ENCODE measurements at regions not wholly inside any gene's neighbourhood (a gene's known extent, or its start where the extent isn't known, plus 50 kb on each side); places are given as distances from the start of the nearest gene placed in this dataset.

DNA sequence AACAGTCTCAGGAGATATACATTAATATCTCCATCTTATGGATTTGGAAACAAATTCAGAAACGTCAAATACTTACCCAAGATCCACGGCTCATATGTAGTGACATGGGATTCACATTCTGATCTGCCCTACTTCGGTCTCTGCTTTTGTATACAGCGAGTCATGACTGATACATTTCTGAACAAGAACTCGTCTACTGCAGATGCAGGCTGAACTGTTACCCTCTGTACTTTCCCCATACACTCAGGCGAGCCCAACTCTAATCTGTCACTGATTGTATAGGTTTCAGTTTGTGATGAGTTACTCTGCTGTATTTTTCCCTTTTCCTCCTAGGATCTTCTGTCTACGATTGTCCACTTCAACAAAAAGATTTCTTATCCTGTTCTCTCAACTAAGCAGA is 441.6 kb downstream of the CCDC91 start:
- H3K9me3 Mint-ChIP-seq (ENCODE audit: unreplicated experiment), result no peaks in the 10 kb centered on the region
- no peak overlapping the region for H3K4me3 Mint-ChIP-seq (ENCODE audit: unreplicated experiment)
- no peaks in the 10 kb centered on the region for H3K36me3 Mint-ChIP-seq (ENCODE audit: low read depth, unreplicated experiment)
- no peak for DNase-seq (ENCODE audit: low spot score)
- no peaks in the 10 kb centered on the region for H3K27me3 Mint-ChIP-seq (ENCODE audit: unreplicated experiment)
- H3K27ac Mint-ChIP-seq (ENCODE audit: unreplicated experiment), result no peak overlapping the region
- TF ChIP-seq, protein P1, sequence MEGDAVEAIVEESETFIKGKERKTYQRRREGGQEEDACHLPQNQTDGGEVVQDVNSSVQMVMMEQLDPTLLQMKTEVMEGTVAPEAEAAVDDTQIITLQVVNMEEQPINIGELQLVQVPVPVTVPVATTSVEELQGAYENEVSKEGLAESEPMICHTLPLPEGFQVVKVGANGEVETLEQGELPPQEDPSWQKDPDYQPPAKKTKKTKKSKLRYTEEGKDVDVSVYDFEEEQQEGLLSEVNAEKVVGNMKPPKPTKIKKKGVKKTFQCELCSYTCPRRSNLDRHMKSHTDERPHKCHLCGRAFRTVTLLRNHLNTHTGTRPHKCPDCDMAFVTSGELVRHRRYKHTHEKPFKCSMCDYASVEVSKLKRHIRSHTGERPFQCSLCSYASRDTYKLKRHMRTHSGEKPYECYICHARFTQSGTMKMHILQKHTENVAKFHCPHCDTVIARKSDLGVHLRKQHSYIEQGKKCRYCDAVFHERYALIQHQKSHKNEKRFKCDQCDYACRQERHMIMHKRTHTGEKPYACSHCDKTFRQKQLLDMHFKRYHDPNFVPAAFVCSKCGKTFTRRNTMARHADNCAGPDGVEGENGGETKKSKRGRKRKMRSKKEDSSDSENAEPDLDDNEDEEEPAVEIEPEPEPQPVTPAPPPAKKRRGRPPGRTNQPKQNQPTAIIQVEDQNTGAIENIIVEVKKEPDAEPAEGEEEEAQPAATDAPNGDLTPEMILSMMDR (IDR thresholded peaks at IDR 0.05; ENCODE audit: unreplicated experiment), result no peak
- H3K4me1 Mint-ChIP-seq (ENCODE audit: unreplicated experiment), result no peaks in the 10 kb centered on the region

DNA sequence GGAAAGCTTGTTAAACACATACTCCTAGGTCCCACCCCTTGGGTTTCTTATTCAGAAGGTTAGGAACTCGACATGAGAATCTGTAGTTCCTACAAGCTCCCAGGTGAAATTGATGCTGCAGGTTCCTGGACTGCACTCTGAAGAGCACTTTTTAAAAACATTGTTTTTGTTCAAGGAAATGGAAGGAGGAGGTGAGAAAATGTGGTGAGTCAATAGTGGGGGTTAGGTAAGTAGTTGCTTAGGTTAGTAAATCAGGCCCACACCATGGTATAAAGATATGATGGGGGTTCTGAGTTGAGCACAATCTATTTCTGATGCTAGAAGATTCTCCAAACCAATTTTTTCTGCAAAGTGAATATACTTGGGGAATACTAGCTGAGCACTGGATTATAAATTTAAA is 450.3 kb downstream of the CCDC91 start:
- peaks cover 2% of the 10 kb centered on the region for H3K27me3 Mint-ChIP-seq (ENCODE audit: unreplicated experiment)
- no peaks in the 10 kb centered on the region for H3K4me1 Mint-ChIP-seq (ENCODE audit: unreplicated experiment)
- H3K9me3 Mint-ChIP-seq (ENCODE audit: unreplicated experiment), result no peaks in the 10 kb centered on the region
- TF ChIP-seq, protein P1 (IDR thresholded peaks at IDR 0.05; ENCODE audit: unreplicated experiment), result no peak
- H3K4me3 Mint-ChIP-seq (ENCODE audit: unreplicated experiment), result no peak overlapping the region
- H3K27ac Mint-ChIP-seq (ENCODE audit: unreplicated experiment), result no peak overlapping the region
- DNase-seq (ENCODE audit: low spot score), result no peak
- no peaks in the 10 kb centered on the region for H3K36me3 Mint-ChIP-seq (ENCODE audit: low read depth, unreplicated experiment)

DNA sequence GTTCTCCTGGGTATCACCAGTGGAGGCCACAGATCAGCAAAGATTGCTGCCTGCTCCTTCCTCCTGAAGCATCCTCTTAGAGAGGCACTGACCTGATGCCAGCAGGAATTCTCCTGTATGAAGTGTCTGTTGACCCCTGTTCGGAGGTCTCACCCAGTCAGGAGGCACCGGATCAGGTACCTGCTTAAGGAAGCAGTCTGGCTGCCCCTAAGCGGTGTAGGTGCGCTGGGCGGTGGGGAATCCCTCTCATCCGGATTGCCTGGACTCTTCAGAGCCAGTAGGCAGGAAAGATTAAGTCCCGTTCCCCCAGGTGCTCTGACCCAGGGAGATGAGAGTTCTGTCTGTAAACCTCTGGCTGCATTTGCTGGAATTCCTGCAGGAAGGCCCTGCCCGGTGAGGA is 455.2 kb downstream of the CCDC91 start:
- no peaks in the 10 kb centered on the region for H3K4me1 Mint-ChIP-seq (ENCODE audit: unreplicated experiment)
- TF ChIP-seq, protein P1 (IDR thresholded peaks at IDR 0.05; ENCODE audit: unreplicated experiment), result no peak
- H3K27me3 Mint-ChIP-seq (ENCODE audit: unreplicated experiment), result peaks cover 2% of the 10 kb centered on the region
- no peak overlapping the region for H3K4me3 Mint-ChIP-seq (ENCODE audit: unreplicated experiment)
- no peak for DNase-seq (ENCODE audit: low spot score)
- no peaks in the 10 kb centered on the region for H3K9me3 Mint-ChIP-seq (ENCODE audit: unreplicated experiment)
- H3K27ac Mint-ChIP-seq (ENCODE audit: unreplicated experiment), result no peak overlapping the region
- no peaks in the 10 kb centered on the region for H3K36me3 Mint-ChIP-seq (ENCODE audit: low read depth, unreplicated experiment)

DNA sequence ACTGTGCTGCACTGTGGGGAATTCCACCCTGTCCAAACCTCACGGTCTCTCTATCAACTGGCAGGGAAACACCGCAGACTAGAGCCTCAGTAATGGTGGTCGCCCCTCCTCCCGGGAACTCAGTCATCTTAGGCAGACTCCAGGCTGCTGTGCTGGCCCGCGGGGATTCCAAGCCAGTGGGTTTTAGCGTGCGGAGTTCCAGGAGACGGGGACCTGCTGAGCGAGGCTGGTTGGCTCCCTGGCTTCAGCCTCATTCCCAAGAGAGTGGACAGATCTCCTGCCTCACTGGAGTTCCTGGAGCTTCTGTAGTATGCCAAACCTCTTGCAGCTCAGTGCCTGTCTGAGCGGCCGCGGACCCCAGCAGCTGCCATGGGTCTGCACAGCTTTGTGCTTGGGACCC is 455.6 kb downstream of the CCDC91 start:
- DNase-seq (ENCODE audit: low spot score), result no peak
- TF ChIP-seq, protein P1 (IDR thresholded peaks at IDR 0.05; ENCODE audit: unreplicated experiment), result no peak
- H3K27me3 Mint-ChIP-seq (ENCODE audit: unreplicated experiment), result peaks cover 2% of the 10 kb centered on the region
- no peaks in the 10 kb centered on the region for H3K36me3 Mint-ChIP-seq (ENCODE audit: low read depth, unreplicated experiment)
- no peaks in the 10 kb centered on the region for H3K9me3 Mint-ChIP-seq (ENCODE audit: unreplicated experiment)
- no peak overlapping the region for H3K4me3 Mint-ChIP-seq (ENCODE audit: unreplicated experiment)
- no peaks in the 10 kb centered on the region for H3K4me1 Mint-ChIP-seq (ENCODE audit: unreplicated experiment)
- no peak overlapping the region for H3K27ac Mint-ChIP-seq (ENCODE audit: unreplicated experiment)

DNA sequence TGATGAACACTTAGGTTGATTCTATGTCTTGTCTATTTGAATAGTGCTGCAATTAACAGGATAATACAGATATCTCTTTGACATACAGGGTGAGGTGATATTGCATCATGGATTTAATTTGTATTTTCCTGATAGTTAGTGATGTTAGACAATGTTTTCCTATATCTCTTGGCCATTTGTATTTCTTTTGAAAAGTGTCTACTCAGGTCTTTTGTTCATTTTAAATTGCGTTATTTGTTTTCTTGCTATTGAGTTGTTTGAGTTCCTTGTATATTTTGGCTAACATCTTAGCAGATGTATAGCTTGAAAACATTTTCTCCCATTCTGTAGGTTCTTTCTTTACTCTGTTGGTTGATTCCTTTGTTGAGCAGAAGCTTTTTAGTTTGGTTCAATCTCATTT is 460.6 kb downstream of the CCDC91 start:
- H3K4me1 Mint-ChIP-seq (ENCODE audit: unreplicated experiment), result no peaks in the 10 kb centered on the region
- H3K36me3 Mint-ChIP-seq (ENCODE audit: low read depth, unreplicated experiment), result no peaks in the 10 kb centered on the region
- H3K27me3 Mint-ChIP-seq (ENCODE audit: unreplicated experiment), result no peaks in the 10 kb centered on the region
- H3K9me3 Mint-ChIP-seq (ENCODE audit: unreplicated experiment), result no peaks in the 10 kb centered on the region
- DNase-seq (ENCODE audit: low spot score), result no peak
- no peak overlapping the region for H3K27ac Mint-ChIP-seq (ENCODE audit: unreplicated experiment)
- H3K4me3 Mint-ChIP-seq (ENCODE audit: unreplicated experiment), result no peak overlapping the region
- TF ChIP-seq, protein P1 (IDR thresholded peaks at IDR 0.05; ENCODE audit: unreplicated experiment), result no peak

Data from endothelial cell (in vitro differentiated cells).